Fibroblast of lung (primary cell): ENCODE measurements at regions not wholly inside any gene's neighbourhood (a gene's known extent, or its start where the extent isn't known, plus 50 kb on each side); places are given as distances from the start of the nearest gene placed in this dataset.

Experiments
- DNase-seq, 2 donors: peaks; one replicate each; pipeline versions ENCODE4 v3.0.0 to v3.0.0-alpha.2; 2010; ENCODE audit warnings: low read depth in 2 of 2
- H2AFZ ChIP-seq: 2 replicates; pipeline ENCODE4 v1.5.1; 2012; ENCODE audit warnings: low read length, control low read depth, inconsistent platforms
- H3K27ac ChIP-seq: 2 replicates; pipeline ENCODE4 v1.5.1; 2011; ENCODE audit warnings: low read length, control low read depth; ENCODE audit not compliant: insufficient read depth
- H3K27me3 ChIP-seq: 2 replicates; pipeline ENCODE4 v1.5.1; 2011; ENCODE audit warnings: mild to moderate bottlenecking, low read length; ENCODE audit not compliant: control insufficient read depth, insufficient read depth
- H3K36me3 ChIP-seq: 2 replicates; pipeline ENCODE4 v1.5.1; 2011; ENCODE audit warnings: low read length; ENCODE audit not compliant: control insufficient read depth, insufficient read depth
- H3K4me1 ChIP-seq: 2 replicates; pipeline ENCODE4 v1.5.1; 2011; ENCODE audit warnings: low read length; ENCODE audit not compliant: control insufficient read depth, insufficient read depth; ENCODE audit errors: extremely low read depth
- H3K4me2 ChIP-seq: 2 replicates; pipeline ENCODE4 v1.5.1; 2011; ENCODE audit warnings: low read length, control low read depth; ENCODE audit not compliant: insufficient read depth; ENCODE audit errors: extremely low read depth
- H3K4me3 ChIP-seq, 4 experiments: fragments of 200-600 bp in 1 of 4; sonication (generic) in 1 of 4; replicated peaks in 1 of 4; 2 replicates each; pipeline ENCODE4 v1.5.1; 2011 to 2016; ENCODE audit warnings: low read length in 4 of 4, low read depth in 3 of 4, mild to moderate bottlenecking in 3 of 4, control low read depth in 2 of 4, inconsistent platforms in 1 of 4, mixed read lengths in 1 of 4; ENCODE audit not compliant: insufficient read depth in 1 of 4; ENCODE audit errors: control extremely low read depth in 1 of 4
- H3K79me2 ChIP-seq: 2 replicates; pipeline ENCODE4 v1.5.1; 2012; ENCODE audit warnings: mild to moderate bottlenecking, low read length, inconsistent platforms; ENCODE audit not compliant: control insufficient read depth, insufficient read depth
- H3K9ac ChIP-seq: 2 replicates; pipeline ENCODE4 v1.5.1; 2011; ENCODE audit warnings: mild to moderate bottlenecking, low read length, control low read depth; ENCODE audit not compliant: insufficient read depth
- H3K9me3 ChIP-seq: 2 replicates; pipeline ENCODE4 v1.5.1; 2012; ENCODE audit warnings: low read depth, low read length; ENCODE audit not compliant: control insufficient read depth, insufficient read depth
- H4K20me1 ChIP-seq: 2 replicates; pipeline ENCODE4 v1.5.1; 2011; ENCODE audit warnings: low read length; ENCODE audit not compliant: control insufficient read depth, insufficient read depth; ENCODE audit errors: extremely low read depth
- EZH2 ChIP-seq: IDR thresholded peaks from 2 replicates; pipeline ENCODE4 v1.5.1; 2012; ENCODE audit warnings: low read length, control low read depth, mild to moderate bottlenecking; ENCODE audit errors: missing control alignments
- TF ChIP-seq, protein P1 (sequence below), 2 donors: IDR thresholded peaks in 1 of 2; conservative IDR thresholded peaks in 1 of 2; 1 replicate in 1 of 2; 2 replicates in 1 of 2; pipeline ENCODE4 v1.5.1; 2011 to 2012; ENCODE audit warnings: low read length in 2 of 2, control low read depth in 1 of 2, inconsistent platforms in 1 of 2, low read depth in 1 of 2, mild to moderate bottlenecking in 1 of 2

GRCh38 chr11:71365626-71366025 is 82.6 kb downstream of the DHCR7 start:
- H3K27me3 ChIP-seq, result peaks cover 3% of the 10 kb centered on the region
- H3K4me3 ChIP-seq, result no peak overlapping the region
- no peaks in the 10 kb centered on the region for H4K20me1 ChIP-seq

DNA sequence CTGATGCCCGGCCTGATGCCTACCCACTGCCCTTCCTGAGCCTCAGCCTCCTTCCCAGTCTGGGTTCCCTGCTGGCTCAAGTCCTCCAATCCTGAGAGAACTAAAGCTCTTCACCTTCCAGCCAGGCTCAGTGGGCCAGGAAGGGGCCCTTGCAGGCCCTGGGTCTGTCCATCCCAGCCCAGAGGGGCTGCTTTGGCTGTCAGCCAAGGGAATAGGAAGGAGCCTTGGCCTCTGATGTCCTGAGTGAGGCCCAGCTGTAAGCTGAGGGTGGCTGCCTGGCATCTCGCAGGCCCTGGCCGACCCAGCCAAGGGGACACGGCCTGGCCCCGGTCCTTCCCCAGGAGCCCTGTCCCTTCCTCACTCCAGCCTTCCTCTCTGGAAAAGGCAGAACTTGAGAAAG is 83.4 kb downstream of the DHCR7 start:
- Histone ChIP-seq H3K4me3 (no peak overlapping the region), H4K20me1 (no peaks in the 10 kb centered on the region), H3K4me2 (no peak overlapping the region), H2AFZ (no peak overlapping the region), H3K9me3 (no peaks in the 10 kb centered on the region), H3K9ac (no peak overlapping the region), H3K27me3 (no peaks in the 10 kb centered on the region), H3K27ac (no peak overlapping the region), H3K79me2 (no peaks in the 10 kb centered on the region), H3K4me1 (no peaks in the 10 kb centered on the region), H3K36me3 (no peaks in the 10 kb centered on the region)
- TF ChIP-seq, protein P1, sequence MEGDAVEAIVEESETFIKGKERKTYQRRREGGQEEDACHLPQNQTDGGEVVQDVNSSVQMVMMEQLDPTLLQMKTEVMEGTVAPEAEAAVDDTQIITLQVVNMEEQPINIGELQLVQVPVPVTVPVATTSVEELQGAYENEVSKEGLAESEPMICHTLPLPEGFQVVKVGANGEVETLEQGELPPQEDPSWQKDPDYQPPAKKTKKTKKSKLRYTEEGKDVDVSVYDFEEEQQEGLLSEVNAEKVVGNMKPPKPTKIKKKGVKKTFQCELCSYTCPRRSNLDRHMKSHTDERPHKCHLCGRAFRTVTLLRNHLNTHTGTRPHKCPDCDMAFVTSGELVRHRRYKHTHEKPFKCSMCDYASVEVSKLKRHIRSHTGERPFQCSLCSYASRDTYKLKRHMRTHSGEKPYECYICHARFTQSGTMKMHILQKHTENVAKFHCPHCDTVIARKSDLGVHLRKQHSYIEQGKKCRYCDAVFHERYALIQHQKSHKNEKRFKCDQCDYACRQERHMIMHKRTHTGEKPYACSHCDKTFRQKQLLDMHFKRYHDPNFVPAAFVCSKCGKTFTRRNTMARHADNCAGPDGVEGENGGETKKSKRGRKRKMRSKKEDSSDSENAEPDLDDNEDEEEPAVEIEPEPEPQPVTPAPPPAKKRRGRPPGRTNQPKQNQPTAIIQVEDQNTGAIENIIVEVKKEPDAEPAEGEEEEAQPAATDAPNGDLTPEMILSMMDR (conservative IDR thresholded peaks at IDR 0.05 in 1 of 2, IDR thresholded peaks at IDR 0.05 in 1 of 2; ENCODE audit: low read depth in 1 of 2, low read length in 2 of 2), result no peak
- TF ChIP-seq EZH2, result no peak
- DNase-seq, result no peak

More at GRCh38 chr11:71365626-71366025, 82.6 kb downstream of the DHCR7 start:
- no peaks in the 10 kb centered on the region for H3K4me1 ChIP-seq
- H3K4me2 ChIP-seq, result no peak overlapping the region
- DNase-seq, result no peak
- H3K27ac ChIP-seq, result no peak overlapping the region
- no peak overlapping the region for H3K9ac ChIP-seq
- no peak overlapping the region for H2AFZ ChIP-seq
- no peaks in the 10 kb centered on the region for H3K9me3 ChIP-seq
- TF ChIP-seq, protein P1 (conservative IDR thresholded peaks at IDR 0.05 in 1 of 2, IDR thresholded peaks at IDR 0.05 in 1 of 2; ENCODE audit: low read depth in 1 of 2, low read length in 2 of 2), result no peak
- TF ChIP-seq EZH2, result no peak
- no peaks in the 10 kb centered on the region for H3K36me3 ChIP-seq
- H3K79me2 ChIP-seq, result no peaks in the 10 kb centered on the region

DNA sequence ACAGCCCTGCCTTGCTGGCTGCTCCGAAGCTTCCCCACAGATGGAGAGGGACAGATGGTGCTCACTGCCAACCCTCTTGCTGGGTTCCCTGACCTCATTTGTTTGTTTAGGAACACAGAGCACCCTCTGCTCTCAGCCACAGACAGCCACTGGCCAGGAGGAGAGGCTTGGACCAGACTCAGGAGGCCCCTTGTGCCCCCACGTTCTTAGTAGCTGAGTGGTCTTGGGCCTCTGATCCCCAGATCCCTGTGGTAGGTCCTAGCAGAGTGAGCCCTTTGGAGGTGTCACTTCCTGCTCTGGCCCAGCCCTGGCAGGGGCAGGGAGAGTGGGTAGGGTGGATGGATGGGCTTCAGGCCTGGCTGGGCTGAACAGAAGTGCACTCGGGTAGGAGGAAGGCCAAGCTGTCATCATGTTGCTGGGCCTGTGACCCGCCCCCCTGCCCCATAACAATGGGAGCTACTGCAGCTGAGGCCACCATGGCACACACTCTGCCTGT is 84.0 kb downstream of the DHCR7 start:
- H4K20me1 ChIP-seq, result no peaks in the 10 kb centered on the region
- no peaks in the 10 kb centered on the region for H3K9me3 ChIP-seq
- H3K4me1 ChIP-seq, result no peaks in the 10 kb centered on the region
- no peak overlapping the region for H3K27ac ChIP-seq
- H3K79me2 ChIP-seq, result no peaks in the 10 kb centered on the region
- H3K27me3 ChIP-seq, result no peaks in the 10 kb centered on the region
- no peak overlapping the region for H3K9ac ChIP-seq
- TF ChIP-seq EZH2, result no peak
- TF ChIP-seq, protein P1 (conservative IDR thresholded peaks at IDR 0.05 in 1 of 2, IDR thresholded peaks at IDR 0.05 in 1 of 2; ENCODE audit: low read depth in 1 of 2, low read length in 2 of 2), result no peak
- H2AFZ ChIP-seq, result no peak overlapping the region
- no peak overlapping the region for H3K4me3 ChIP-seq
- no peak for DNase-seq
- H3K4me2 ChIP-seq, result no peak overlapping the region
- H3K36me3 ChIP-seq, result no peaks in the 10 kb centered on the region
